HS-5 (cell line): ENCODE measurements at regions not wholly inside any gene's neighbourhood (a gene's known extent, or its start where the extent isn't known, plus 50 kb on each side); places are given as distances from the start of the nearest gene placed in this dataset.
"Not testable (repeated sequence)": the region's sequence is repeated elsewhere in the genome, so short reads cannot be mapped to it uniquely, and the experiment has no call there.

Experiments
- DNase-seq: peaks from one replicate; pipeline ENCODE4 v3.0.0-alpha.2; 2012; ENCODE audit warnings: low read depth

- no peak for DNase-seq
These were observed 59.4 kb downstream of the EBLN1 start for GRCh38 chr10:22158426-22158825.

DNA sequence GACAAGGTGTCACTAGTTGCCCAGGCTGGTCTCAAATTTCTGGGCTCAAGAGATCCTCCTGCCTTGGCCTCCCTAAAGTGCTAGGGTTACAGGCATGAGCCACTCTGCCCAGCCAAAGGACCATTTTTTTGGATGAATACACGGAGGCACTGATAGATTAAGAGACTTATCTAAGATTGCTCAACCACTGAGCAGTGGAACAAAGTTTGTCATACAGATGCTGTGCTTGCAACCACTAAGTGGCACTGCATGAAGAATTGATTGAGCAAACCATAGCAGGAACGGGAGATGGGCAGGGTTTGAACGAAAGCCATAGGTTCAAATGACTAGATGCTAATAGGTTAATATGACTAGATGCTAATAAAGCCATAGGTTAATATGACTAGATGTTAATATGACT, 61.1 kb downstream of the EBLN1 start:
- DNase-seq, result no peak

GRCh38 chr10:22152403-22152802, 65.4 kb downstream of the EBLN1 start:
- DNase-seq, result no peak

DNA sequence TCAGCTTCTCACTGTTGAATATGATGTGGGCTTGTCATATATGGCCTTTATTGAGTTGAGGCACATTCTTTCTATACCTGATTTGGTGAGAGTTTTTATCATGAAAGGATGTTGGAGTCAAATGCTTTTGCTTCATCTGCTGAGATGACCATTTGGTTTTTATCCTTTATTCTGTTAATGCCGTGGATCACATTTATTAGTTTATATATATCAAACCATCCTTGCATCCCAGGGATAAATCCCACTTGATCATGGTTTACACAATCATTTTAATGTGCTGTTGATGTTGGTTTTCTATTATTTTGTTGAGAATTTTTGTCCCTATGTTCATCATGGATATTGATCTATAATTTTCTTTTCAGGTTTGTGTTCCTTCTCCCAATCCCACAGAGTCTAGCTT, 67.0 kb downstream of the EBLN1 start:
- DNase-seq, result no peak

GRCh38 chr10:22148961-22149360, 68.9 kb downstream of the EBLN1 start:
- peak; percentile 6 for DNase-seq

DNA sequence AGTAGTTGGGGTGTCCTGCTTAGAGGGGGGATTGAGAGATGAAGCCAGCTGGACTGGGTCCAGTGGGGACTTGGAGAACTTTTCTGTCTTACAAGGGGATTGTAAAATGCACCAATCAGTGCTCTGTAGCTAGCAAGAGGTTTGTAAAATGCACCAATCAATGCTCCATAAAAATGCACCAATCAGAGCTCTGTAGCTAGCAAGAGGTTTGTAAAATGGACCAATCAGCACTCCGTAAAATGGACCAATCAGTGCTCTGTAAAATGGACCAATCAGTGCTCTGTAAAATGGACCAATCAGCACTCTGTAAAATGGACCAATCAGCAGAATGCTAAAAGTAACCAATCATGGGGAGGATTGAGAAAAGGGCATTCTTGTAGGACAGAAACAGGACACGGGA, 71.9 kb downstream of the EBLN1 start:
- DNase-seq, result not testable (repeated sequence)

DNA sequence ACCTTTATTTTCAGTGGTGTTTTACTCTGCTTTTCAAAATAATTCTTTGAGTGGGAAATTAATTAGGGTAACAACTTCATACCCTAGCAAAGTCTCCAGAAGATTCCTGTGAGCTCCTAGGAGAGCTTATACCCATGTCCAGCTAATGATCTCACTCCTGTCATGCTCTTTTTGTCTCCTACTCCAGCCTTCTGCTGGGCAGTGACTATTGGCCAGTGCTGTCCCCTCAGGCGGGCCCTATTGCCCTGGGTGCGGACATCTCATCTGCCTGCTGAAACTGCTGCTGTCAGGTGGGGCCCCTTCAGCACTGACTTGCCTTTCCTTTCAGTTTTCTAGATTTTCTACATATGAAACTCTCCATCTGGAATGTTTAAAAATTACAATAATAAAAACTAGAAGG, 80.3 kb downstream of the EBLN1 start:
- DNase-seq, result no peak

DNA sequence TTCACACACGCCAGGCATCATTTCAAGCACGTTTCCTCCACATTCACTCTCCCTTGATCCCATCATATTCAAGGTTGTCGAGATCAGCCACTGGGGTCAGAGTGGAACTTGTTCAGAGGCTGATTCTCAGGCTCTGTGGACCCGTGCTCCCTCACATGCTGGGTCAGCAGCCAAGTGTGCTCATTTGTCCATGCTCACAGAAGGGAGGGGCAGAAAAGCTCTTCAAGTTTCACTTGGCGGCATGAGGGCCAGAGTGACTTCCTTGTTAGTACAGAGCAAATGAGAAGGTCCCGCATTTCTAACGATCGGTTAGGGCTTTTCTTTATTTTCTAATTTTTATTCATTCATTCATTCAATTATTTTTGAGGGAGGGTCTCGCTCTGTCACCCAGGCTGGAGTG, 82.2 kb downstream of the EBLN1 start:
- DNase-seq, result no peak

DNA sequence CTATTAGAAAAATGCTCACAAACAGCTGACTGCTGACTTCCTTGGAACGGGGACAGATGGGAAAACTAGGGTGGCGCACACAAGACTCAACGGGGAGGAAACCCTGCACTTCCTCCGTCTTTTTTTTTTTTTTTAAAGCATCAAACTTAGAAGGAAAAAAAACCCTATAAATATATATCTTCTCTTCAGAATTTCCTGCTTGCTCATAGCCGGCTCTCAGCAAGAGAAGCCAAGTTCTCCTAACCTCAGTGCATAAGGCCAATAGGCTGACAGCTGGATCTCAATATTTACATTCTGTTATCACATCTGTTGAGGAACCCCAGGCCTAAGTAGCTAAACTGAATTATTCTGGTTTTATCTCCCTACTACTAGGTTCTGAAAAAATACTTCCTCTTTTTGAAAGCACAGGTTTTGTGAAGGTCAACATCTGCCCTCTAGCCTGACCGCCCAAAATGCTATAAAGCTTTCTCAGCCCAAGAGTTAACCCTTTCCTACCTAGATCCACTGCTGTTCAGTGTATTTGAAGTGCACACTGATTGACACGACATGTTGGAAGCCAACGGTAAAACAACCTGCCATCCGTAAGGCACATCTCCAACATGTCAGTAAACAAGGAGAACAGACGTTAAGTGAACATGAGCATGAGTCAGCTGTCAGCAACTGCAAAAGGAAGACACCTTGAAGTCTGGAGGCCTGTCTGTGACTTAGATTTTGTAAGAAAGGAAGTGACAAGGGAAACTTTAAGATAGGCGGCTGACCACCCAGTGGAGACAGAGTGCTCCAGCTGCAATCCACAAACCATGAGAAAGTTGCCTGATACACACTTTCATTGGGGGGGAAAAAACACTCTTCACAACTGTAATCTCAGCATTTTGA, 83.8 kb downstream of the EBLN1 start:
- no peak for DNase-seq

- DNase-seq, result not testable (repeated sequence)
These were observed 87.0 kb downstream of the EBLN1 start for GRCh38 chr10:22130824-22131223.

GRCh38 chr10:22129612-22130011, 88.2 kb downstream of the EBLN1 start:
- not testable (repeated sequence) for DNase-seq

- DNase-seq, result not testable (repeated sequence)
These were observed 96.6 kb downstream of the EBLN1 start for GRCh38 chr10:22121181-22121580.

- DNase-seq, result not testable (repeated sequence)
These were observed 97.7 kb downstream of the EBLN1 start for GRCh38 chr10:22120072-22120471.

GRCh38 chr10:22119575-22119974, 98.2 kb downstream of the EBLN1 start:
- DNase-seq, result not testable (repeated sequence)

DNA sequence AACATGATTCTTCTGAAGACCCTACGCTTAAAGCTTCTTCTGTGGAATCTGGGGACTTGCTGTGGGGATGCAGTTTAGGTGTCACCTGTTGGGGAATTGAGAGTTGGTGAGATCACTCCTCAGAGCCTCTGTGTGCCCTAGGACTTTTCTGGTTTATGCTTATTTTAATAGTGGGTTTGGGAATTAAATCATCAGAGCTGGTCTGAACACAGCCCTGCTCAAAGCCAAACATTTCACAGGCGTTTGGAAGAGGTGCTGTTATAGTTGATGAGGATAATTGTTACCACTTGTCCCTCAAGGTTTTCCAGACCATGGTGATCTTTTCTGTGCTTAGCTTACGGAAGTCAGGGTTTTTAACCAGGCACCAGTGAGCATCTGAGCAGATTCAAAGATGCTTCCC, 106.1 kb downstream of the EBLN1 start:
- DNase-seq, result no peak

- DNase-seq, result no peak
These were observed 106.6 kb downstream of the EBLN1 start for GRCh38 chr10:22111260-22111659.

DNA sequence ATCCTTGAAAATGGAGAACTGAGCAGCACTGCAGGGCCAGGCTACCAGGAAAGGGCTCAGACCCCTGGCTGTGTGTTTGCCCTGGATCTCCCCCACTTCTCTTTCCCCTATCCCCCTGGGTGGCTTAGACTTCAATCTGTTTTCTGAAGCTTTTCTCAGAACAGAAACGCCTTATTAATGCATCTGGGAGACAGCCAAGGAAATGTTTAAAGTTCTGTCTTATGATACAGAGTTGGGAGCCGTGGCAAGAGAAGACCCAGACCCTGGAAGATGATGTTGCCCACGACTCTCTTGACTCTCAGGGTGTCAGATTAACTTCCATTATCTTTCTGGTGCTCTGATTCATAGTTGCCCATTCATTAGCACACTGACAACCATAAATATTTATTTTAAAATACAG, 107.1 kb downstream of the EBLN1 start:
- DNase-seq, result no peak

GRCh38 chr10:22105270-22105669, 101.7 kb upstream of the DNAJC1 start:
- no peak for DNase-seq

DNA sequence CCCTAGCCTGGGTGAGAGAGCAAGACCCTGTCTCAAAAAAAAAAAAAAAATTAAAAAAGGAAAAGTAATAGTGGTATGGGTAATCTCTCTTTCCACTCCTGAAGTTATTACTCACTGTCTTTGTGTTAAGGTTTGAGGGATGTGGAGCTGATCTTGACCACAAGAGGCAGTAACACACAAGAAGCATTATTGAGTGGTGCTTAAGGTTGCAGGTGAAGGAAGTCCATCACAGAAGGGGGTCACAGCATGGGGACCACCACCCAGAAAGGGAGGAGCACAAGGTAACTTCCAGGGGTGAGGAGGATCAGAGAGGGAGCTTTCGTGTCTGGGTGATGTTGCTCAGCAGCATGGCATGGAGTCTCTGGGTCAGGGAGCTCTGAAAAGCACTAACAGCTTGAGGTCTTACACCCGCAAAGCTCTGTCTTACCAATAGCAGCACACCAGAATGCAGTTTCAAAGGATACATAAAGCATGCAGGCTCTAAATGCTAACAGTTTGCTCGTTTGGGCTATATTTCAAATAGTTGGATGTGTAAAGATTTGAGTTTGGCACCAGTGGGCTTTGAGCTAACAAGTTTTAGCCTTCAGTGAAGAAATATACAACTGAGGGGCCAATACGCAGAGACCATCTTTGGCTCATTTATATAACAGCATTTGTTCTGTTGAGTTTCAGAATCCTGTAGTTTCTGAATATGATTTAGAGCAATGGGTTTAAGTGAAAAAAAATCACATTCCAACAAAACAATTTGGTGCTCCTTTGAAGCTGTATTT, 100.4 kb upstream of the DNAJC1 start:
- DNase-seq, result no peak

GRCh38 chr10:22097696-22098095, 94.2 kb upstream of the DNAJC1 start:
- no peak for DNase-seq

- not testable (repeated sequence) for DNase-seq
These were observed 87.7 kb upstream of the DNAJC1 start for GRCh38 chr10:22091260-22091659.

DNA sequence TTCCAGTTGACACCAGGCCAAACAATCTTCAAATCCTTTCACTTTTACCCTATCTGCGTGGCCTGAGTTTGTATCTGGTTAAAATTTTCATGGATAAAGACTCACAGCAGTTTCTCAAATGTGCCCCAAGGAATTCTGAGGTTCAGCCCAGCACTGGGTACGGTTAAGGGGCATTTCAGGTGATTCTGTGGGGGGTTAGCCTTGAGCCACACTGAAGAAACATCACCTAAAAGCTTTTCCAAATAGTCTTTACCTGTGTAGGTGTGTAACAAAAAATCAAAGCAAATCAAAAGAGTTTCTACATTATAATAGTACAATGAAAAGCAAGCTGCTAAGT, 83.8 kb upstream of the DNAJC1 start:
- no peak for DNase-seq

DNA sequence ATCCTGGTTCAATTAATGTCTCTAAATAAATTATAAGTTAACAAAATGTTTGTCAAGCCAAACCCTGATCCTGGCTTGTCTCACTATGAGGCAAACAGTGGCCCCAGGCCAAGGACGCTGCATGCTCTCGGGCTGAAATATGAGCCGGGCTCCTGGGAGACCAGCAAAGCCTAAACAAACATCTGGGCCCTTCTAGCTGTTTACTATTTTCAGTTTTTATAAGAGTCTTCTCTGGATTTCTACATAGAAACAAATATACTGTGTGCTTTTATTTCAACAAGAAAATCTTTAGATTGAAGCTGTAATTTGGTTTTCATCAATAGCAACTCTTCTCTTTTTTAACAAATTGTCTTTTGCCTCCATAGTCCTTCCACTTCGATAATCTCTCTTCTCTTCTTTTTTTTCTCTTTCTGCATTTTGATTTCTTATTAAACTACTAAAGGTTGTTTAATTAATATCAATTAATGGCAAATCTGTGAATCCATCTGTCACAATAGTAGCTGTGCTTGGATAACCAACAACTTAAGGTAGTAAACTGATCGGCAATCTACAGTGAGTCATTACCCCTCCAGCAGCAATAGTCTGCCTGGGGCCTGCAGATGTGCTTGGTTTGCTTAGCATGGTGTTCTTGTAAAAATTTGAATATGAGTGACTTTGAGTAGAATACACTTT, 83.3 kb upstream of the DNAJC1 start:
- no peak for DNase-seq
